GM21619 (cell line): ENCODE measurements at regions not wholly inside any gene's neighbourhood (a gene's known extent, or its start where the extent isn't known, plus 50 kb on each side); places are given as distances from the start of the nearest gene placed in this dataset.
"Not testable (repeated sequence)": the region's sequence is repeated elsewhere in the genome, so short reads cannot be mapped to it uniquely, and the experiment has no call there.

Experiments used
- ATAC-seq: cut with Tn5 transposase; IDR thresholded peaks from one replicate; pipeline ENCODE4 v1.9.1; 2021; ENCODE audit not compliant: unreplicated experiment

DNA sequence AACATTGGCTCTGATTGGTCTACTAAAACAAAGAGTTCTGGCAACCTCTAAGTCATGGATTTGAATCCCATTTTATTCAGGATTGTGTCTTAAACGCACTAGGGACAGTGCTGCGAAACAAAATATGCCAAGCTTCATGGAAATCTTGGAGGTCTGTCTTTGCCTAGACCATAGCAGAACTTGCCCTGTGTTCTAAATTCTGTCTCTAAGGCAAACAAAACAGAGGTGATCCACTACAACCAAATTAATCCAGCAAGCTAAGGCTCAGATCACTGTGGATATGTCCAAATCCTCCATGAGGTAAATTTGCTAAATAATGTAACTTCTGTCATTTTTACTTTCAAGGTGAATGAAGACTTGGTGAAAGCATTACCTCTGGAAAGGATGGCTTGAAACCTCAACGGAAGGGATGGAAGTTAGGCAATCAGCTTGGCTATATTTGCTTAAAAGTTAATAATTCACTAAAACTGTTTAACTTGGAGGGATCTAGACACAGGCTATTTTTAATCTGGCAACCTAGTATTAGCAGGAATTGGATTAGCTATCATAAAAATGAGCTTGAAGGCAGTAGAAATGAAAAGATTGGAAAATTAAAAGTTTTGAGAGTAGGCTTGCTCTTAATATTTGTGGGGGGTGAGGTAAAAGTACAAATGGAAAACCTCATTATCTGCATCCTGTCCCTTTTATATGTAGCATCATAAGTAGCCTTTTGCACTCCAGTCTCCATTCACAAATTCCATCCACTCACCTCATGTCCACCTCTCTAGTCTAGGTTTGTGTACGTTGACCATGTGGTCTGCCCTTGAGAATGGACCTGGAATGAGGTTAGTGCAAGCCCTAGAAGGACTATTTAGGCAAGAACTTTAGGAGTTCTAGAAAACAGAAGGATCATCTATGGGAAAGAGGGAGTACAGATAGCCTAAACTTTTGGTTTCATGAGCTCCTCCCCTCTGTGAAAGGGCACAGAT, 176.2 kb downstream of the SMC2 start:
- no peak for ATAC-seq

DNA sequence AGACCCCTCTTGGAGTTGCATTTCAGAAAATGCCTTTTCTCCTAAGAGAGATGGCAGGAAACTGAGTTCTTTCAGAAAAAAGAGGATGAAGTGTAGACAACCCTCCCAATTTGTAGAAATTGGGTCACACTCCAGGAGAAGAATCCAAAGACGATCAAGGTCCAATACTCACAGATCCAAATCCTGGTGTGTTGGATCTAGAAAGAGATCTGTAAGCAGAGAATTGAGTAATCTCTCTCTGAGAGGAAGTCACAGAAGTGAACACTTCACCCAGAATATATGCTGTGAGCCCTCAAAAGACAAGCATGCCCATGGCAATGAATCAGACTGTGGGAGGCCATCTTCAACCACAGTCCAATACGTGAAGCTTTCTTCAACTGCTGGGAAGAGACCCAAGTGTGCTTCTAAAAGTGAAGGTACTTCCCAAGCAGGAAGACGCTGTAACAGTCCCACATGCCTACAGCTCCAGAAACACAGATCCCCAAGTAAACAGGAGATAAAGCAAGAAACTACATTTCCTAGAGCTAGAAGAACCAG, 182.7 kb downstream of the SMC2 start:
- no peak for ATAC-seq

DNA sequence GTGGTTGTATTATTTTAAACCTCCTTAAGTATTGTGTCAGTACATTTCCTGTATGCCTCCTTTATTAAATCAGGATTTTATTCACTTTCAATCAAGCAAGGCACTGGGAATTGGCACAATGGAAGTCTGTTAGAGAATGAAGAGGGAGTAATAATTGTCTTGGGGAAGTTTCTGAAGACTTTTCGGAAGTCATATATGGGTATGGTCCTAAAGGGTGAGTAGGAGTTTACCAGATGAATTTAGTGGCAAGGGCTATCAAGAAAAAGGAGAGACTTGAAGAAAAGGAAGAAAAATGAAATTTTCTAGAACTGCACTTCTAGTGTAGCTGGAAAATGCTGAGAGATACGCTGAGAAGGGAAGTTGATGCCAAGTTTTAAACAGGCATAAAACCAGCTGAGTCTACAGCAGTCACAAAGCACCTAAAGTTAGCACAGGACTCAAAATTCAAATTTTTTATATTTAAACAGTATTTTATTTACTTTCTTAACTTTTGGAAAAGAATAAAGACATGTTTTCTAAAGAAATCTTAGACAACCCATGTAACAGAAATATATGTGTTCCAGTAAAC, 184.9 kb downstream of the SMC2 start:
- ATAC-seq: no peak

DNA sequence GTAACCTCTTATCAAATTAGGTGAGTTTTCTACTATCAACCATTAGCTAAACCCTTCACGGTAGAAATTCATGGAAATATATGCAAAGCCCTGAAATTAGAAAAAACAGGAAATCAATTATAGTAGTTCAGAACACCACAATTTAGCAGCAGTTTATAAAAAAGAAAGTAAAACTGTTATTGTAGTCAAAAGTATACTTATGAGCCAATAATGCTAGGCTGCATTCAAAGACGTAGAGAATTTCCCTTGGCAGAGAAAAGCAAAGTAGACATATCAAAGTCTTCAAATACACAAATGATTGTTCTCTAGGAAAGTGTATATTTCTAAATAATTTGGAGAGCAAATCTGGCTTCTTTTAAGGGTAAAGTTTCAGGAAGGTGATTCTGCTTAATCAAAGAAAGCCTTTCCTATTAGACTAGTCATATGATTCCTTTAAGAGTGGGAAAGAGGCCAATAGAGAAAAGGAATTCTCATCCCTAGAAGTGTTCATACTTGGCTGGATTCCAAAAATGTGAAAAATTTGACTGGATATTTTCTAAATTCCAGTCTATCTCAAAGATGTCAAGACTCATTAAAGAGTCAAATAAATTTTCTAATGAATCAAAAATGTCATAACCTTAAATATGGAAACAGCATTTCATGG, 185.5 kb downstream of the SMC2 start:
- ATAC-seq: no peak

DNA sequence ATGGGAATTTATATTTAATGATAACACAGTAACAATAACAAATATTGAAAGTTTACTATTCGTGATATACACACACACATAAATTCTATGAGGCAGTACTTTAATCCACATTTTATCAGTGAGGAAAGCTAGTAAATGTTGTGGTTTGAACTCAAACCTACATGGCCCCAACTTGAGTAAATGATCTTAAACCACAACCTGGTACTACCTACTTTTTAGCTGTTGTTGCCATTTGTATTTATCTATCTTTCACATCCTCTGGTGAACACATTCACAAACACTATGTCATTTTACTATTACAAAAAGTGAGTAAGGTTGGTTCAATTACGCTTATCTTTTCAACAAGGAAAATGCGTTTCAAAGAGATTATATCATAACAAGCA, 186.1 kb downstream of the SMC2 start:
- ATAC-seq: no peak

DNA sequence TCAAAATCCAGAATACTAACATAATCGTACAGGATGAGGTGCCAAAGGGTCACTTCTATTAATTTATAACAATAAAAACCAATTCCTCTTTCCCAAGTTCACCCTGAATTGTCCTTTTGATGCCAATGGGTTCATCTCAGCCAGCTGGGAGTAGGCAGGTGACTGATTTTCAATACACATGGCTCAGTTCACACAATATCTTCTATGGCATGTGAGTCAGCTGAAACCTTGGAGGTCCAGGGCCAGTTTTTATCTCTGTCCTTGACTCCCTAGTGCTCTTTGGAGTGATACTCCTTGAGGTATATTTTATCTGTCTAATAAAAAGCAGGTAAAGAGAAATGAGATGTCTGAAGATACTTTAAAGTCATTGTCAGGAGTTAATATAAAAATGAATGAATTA, 186.6 kb downstream of the SMC2 start:
- ATAC-seq: no peak

DNA sequence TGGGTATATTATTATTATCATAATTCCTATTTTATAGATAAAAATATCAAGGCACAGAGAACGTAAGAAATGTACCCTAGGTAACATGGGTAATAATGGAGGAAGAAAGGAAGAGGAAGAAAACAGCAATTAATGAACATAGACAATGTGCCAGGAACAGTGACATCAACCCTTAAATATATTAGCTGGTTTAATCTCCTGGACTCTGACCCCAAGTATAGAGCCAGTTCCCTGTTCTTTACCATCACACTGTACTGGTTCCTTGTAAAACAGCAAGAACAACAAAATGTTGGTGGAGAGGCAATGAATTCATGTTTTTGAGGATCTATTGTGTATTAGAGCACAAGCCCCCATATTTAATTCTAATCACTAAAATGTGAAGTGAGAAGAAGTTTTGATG, 192.1 kb downstream of the SMC2 start:
- no peak for ATAC-seq

DNA sequence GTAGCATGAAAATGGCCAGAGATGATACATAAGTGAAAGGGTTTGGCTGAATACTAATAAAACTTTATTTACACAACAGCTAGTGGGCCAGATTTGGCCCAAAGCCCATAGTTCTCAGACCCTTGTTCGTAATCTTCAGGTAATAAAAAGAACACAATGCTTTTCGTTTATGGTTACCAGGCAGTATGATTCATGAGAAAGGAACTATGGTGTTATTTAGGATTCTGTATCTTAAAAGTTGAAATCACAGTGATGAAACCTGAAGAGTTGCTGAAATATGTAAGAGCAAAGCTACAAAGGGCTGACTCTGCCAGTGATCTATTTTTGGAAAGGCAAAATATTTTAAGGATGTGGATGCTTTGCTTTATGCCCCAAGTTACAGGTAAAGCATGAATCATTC, 192.7 kb downstream of the SMC2 start:
- no peak for ATAC-seq

DNA sequence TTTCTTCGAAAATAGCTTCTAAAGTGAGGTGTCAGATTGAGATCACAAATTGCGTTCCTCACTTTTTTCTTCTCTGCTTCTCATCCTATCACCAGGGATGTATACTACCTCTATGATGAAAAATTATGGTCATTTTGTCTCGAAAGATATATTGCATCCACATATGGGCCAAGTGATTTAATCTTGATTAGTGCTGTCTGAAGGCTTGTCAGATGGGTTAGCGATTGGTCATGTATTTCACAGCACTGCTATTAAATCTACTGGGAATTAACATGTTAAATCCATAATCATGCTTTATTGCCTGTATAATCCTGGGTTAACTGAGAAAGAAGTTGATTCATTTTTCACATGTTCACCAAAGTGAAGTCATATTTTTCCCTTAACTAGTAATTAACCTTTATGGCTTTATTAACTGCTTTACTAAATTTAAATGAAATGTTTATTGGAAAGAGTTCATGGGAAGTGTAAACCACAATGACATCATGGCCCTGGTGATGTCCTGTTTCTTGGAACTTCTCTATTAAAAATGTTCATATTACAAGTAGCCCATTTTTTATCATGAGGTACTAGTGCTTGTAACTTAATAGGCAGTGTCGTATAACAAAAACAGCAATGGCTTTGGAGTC, 193.3 kb downstream of the SMC2 start:
- ATAC-seq: no peak

DNA sequence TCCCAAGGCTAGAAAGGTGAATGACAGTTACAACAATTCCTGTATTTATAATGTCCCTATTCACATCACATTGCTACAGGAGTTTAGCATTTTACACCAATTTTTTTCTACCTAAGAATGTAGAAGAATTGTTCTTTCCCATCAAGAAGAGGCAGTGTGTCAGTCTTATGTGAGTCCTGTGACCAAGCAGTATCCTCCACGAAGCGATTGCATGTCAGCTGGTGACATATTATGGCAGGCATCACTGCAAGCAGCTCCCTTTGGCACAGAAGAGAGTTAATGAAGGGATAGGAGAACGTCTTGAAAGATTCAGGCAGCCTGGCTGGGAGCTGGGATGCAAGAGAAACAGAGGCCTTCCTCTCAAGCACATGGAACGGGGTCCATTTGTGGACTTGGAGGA, 199.8 kb downstream of the SMC2 start:
- ATAC-seq: no peak

DNA sequence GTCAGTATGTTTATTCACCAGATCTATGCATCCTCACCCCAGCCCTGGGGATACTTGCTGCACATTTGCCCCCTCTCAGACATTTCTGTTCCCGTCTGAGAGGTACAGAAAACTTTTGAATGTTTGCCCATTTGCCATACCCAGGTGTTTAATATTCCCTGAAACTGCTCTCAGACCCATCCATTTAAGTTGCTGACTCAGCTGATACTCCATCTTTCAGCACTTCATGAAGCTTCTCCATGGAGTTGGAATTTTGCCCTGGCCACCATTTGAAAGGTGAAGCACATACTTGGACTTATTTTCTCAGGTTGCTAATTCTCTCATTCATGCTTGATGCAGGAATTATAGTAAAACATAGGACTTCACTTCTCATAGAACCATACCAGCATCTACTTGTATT, 203.9 kb upstream of the OR13F1 start:
- ATAC-seq: no peak

DNA sequence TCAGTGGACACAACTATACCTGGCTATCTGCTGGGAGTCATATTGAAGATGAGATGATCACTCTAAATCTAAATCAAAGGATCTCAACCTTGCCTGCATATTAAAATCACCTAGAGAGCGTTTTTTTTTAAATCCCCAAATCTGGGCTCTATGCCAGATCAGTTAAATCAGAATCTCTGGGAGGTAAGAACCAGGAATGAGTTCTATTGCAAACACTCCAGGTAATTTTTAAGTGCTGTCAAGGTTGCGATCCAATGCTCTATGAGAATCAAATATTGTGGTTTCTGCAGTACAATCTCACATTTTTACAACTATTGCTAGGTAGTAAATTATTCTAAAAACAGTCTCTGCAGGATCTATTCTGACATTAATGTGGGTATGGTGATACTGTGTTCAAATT, 202.3 kb upstream of the OR13F1 start:
- no peak for ATAC-seq

DNA sequence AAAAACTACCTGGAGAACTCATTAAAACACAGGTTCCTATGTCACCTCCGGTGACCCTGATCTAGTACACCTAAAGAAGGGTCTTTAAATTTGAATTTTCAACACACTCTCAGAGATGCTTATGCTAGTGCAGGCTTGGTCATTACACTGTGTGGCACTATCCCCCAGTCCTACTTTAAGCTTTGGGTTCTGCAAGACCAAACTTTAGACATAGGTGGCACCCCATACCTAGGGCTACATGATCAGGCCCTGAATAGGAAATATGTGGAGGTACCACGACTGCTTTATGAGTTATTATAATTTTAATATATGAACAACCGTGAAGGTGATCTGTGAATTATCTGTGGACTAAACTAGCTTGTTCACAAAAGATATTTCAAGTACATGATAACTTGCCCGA, 201.3 kb upstream of the OR13F1 start:
- no peak for ATAC-seq

DNA sequence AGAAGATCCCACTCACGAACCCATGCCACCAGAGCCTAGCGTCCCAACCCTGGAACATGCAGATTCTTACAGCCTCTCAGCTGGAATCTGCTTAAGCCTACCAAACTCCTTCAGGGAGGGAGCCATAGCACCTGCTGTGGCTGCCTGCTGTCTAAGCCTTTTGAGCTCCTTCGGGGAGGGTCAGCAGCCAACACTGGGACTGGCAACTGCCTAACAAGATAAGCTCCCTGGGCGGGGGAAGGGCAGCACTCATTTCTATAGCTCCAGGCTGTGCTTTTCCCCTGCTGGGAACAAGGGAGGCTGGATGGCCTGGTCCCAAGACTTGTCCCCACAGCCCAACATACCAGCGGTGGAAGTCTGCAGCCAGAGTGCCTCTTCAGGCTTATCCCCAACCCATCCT, 199.1 kb upstream of the OR13F1 start:
- no peak for ATAC-seq

DNA sequence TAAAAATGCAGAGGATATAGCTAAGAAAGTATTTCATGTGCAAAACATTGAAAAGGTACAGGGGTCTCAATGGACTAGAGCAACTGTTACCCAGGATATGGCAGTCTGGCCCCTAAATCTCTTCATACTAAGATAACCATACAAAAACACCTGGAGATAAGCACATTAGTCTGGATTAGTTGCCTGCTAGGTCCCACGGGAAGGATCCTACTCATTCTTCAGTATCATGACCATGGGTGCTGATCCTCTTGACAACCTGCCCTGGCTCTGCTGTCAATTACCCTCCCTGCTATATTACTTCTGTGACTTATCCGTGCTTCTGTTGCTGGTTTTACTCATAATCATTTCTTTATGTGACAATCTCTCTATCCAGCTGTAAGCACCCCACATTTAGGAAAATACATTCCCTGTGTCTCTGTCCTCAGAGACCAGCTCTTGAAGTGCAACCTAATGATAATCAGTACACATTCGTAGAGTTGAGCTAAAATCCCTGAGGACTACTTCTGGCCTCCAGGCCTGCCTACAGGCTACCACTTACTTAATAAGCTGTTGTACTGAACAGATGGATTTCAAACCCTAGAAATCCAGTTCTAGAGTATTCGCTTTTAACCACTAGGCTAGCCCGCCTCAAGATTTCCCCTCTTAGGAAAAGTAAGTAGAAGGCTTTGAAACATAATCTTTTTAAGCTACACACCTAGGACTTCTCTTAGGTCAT, 190.5 kb upstream of the OR13F1 start:
- ATAC-seq: no peak

DNA sequence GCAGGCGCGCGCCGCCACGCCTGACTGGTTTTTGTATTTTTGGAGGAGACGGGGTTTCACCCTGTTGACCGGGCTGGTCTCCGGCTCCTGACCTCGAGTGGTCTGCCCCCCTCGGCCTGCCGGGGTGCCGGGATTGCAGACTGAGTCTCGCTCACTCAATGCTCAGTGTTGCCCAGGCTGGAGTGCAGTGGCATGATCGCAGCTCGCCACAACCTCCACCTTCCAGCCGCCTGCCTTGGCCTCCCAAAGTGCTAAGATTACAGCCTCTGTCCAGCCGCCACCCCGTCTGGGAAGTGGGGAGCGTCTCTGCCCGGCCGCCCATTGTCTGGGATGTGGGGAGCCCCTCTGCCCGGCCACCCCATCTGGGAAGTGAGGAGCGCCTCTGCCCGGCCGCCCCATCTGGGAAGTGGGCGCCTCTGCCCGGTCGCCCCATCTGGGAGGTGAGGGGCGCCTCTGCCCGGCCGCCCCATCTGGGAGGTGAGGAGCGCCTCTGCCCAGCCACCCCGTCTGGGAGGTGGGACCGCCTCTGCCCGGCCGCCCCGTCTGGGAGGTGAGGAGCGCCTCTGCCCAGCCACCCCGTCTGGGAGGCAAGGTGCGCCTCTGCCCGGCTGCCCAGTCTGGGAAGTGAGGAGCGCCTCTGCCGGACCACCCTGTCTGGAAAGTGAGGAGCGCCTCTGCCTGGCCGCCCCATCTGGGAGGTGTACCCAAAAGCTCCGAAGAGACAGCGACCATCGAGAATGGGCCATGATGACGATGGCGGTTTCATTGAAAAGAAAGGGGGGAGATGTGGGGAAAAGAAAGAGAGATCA, 187.7 kb upstream of the OR13F1 start:
- ATAC-seq: not testable (repeated sequence)

DNA sequence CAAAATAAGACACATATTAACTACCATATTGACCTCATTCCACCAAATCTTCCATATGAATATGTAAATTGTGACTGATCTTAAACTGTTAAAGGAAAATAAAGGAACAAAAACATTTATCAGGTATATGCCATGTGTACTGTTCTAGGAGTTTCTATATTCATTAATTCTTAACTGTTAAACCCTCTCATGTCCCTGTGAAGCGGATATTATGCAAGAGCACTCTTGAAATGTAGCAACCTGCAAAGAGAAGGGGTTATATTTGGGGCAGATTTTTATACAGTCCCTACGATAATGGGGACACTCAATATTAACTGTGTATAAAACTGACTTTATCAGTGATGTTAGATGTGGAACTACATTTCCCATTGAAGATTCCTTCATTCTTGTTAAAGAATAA, 184.9 kb upstream of the OR13F1 start:
- ATAC-seq: no peak

DNA sequence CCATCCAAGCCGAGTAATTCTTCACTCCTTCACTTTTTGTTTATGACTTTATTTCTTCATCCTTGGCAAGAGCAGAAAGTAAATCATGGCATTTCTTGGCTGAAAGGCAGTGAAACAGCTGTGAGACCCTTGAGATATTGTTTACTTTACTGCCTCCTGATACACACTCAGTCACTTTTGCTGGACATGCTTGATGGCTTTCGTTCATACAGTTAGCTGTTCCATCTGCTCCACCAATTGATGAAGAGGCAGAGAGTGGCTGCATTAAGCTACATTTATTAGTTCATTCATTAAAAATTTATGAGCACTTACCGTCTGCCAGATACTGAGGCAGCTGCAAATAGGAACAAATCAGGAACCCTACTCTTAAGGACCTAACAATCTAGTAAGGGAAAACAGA, 184.4 kb upstream of the OR13F1 start:
- ATAC-seq: no peak

DNA sequence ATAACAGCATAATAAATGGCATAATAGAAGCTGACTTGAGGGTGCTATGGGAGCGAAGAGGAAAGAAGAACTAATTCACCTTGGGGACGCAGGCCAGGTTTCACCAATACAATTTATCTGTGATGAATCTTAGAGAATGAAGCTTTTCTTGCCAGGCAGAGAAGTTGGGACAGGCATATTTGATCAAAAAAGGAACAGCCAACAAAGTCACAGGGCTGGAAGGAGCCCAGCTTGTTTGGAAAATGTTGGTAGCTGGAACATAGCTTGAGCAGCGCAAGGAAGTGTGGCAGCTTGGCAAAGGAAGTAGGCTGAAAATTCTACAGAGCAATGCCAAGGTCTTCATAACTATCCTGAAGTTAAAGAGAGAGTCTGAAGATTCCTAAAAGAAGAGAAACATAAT, 181.5 kb upstream of the OR13F1 start:
- ATAC-seq: no peak
